Progenitor cell of endocrine pancreas (in vitro differentiated cells): ENCODE measurements at regions not wholly inside any gene's neighbourhood (a gene's known extent, or its start where the extent isn't known, plus 50 kb on each side); places are given as distances from the start of the nearest gene placed in this dataset.
"Not testable (repeated sequence)": the region's sequence is repeated elsewhere in the genome, so short reads cannot be mapped to it uniquely, and the experiment has no call there.

Source experiments
- DNase-seq: peaks from one replicate; pipeline ENCODE4 v3.0.0; 2021; ENCODE audit warnings: low spot score; ENCODE audit not compliant: unreplicated experiment
- H3K27ac Mint-ChIP-seq: 2 replicates; pipeline ENCODE4 v1.8.0; 2021; ENCODE audit warnings: mild to moderate bottlenecking, moderate library complexity, mixed read lengths
- H3K27me3 Mint-ChIP-seq: 2 replicates; pipeline ENCODE4 v1.8.0; 2021; ENCODE audit warnings: mixed read lengths
- H3K36me3 Mint-ChIP-seq: 2 replicates; pipeline ENCODE4 v1.8.0; 2022; ENCODE audit warnings: mixed read lengths; ENCODE audit not compliant: insufficient read depth
- H3K4me1 Mint-ChIP-seq: 2 replicates; pipeline ENCODE4 v1.8.0; 2021; ENCODE audit warnings: low read depth, mixed read lengths
- H3K4me3 Mint-ChIP-seq: 2 replicates; pipeline ENCODE4 v1.8.0; 2021; ENCODE audit warnings: low read depth, mild to moderate bottlenecking, moderate library complexity, mixed read lengths
- H3K9me3 Mint-ChIP-seq: 2 replicates; pipeline ENCODE4 v1.8.0; 2021; ENCODE audit warnings: low read depth, mixed read lengths
- TF ChIP-seq, protein P1 (sequence below): fragments of 200-600 bp; sonication (generic); IDR thresholded peaks from one replicate; pipeline ENCODE4 v1.5.0; 2021; ENCODE audit warnings: antibody characterized with exemption, mild to moderate bottlenecking; ENCODE audit not compliant: unreplicated experiment

DNA sequence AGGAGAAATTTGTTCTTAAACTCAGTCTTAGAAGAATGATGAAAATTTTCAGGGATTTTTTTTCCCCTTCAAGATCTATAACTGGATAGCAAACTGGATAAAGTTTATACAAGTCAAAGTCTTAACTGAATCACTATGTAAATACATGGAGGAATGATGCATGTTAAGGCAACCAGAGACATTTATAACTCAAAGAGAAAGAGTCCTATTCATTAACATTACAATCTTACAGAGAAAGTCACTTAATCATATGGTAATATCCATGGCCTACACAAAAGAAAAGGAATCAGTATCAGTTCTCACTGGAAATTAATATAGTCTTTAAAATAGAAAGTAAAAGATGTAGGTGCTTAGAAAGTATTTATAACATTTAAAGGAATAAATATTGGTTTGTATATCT, 869.1 kb downstream of the TBL1XR1 start:
- Mint-ChIP-seq H3K36me3 (no peaks in the 10 kb centered on the region), H3K27me3 (peaks cover 40% of the 10 kb centered on the region), H3K4me1 (no peaks in the 10 kb centered on the region), H3K27ac (no peak overlapping the region), H3K4me3 (no peak overlapping the region), H3K9me3 (peaks cover 8% of the 10 kb centered on the region)
- DNase-seq = no peak
- TF ChIP-seq, protein P1, sequence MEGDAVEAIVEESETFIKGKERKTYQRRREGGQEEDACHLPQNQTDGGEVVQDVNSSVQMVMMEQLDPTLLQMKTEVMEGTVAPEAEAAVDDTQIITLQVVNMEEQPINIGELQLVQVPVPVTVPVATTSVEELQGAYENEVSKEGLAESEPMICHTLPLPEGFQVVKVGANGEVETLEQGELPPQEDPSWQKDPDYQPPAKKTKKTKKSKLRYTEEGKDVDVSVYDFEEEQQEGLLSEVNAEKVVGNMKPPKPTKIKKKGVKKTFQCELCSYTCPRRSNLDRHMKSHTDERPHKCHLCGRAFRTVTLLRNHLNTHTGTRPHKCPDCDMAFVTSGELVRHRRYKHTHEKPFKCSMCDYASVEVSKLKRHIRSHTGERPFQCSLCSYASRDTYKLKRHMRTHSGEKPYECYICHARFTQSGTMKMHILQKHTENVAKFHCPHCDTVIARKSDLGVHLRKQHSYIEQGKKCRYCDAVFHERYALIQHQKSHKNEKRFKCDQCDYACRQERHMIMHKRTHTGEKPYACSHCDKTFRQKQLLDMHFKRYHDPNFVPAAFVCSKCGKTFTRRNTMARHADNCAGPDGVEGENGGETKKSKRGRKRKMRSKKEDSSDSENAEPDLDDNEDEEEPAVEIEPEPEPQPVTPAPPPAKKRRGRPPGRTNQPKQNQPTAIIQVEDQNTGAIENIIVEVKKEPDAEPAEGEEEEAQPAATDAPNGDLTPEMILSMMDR = no peak

DNA sequence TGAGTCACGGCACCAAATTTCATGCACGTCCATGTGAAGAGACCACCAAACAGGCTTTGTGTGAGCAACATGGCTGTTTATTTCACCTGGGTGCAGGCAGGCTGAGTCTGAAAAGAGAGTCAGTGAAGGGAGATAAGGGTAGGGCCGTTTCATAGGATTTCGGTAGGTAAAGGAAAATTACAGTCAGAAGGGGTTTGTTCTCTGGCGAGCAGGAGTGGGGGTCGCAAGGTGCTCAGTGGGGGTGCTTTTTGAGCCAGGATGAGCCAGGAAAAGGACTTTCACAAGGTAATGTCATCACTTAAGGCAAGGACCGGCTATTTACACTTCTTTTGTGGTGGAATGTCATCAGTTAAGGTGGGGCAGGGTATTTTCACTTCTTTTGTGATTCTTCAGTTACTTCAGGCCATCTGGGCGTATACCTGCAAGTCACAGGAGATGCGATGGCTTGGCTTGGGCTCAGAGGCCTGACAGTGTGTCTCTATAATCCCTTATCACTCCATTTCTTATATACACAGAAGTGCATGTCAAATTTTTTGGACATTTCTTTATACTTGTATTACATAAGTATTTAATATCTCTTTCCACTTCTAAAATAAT, 870.3 kb downstream of the TBL1XR1 start:
- H3K27ac Mint-ChIP-seq, H3K4me1 Mint-ChIP-seq, H3K4me3 Mint-ChIP-seq, DNase-seq, H3K9me3 Mint-ChIP-seq, H3K36me3 Mint-ChIP-seq: not testable (repeated sequence)
- peaks cover 45% of the 10 kb centered on the region for H3K27me3 Mint-ChIP-seq

DNA sequence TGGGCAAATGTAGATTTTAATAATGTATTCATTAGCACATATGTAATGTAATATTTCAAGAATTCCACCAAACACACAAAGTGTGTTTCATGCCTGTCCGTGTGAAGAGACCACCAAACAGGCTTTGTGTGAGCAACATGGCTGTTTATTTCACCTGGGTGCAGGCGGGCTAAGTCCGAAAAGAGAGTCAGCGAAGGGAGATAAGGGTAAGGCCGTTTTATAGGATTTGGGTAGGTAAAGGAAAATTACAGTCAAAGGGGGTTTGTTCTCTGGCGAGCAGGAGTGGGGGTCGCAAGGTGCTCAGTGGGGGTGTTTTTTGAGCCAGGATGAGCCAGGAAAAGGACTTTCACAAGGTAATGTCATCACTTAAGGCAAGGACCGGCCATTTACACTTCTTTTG, 875.8 kb downstream of the TBL1XR1 start:
- peaks cover 47% of the 10 kb centered on the region for H3K27me3 Mint-ChIP-seq

DNA sequence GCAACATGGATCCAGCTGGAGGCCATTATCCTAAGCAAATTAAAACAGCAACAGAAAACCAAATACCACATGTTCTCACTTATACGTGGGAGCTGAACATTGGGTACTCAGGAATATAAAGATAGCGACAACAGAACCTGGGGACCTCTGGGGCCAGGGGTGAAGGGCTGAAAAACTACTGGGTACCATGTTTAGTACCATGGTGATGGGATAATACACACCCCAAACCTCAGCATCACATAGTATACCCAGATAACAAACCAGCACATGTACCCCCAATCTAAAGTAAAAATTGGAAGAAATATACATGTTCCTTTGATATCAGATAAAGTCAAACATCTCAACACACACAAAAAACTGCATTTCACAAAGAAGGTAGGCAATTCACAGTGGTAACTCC, 876.2 kb downstream of the TBL1XR1 start:
- no peaks in the 10 kb centered on the region for H3K36me3 Mint-ChIP-seq
- peaks cover 8% of the 10 kb centered on the region for H3K9me3 Mint-ChIP-seq
- TF ChIP-seq, protein P1 = no peak
- H3K27me3 Mint-ChIP-seq = peaks cover 42% of the 10 kb centered on the region
- peaks cover 2% of the 10 kb centered on the region for H3K4me1 Mint-ChIP-seq
- DNase-seq = no peak
- H3K27ac Mint-ChIP-seq = no peak overlapping the region
- no peak overlapping the region for H3K4me3 Mint-ChIP-seq

More for the DNA sequence above, 875.8 kb downstream of the TBL1XR1 start:
- DNase-seq, H3K27ac Mint-ChIP-seq, H3K36me3 Mint-ChIP-seq, H3K4me3 Mint-ChIP-seq, H3K4me1 Mint-ChIP-seq, H3K9me3 Mint-ChIP-seq: not testable (repeated sequence)

DNA sequence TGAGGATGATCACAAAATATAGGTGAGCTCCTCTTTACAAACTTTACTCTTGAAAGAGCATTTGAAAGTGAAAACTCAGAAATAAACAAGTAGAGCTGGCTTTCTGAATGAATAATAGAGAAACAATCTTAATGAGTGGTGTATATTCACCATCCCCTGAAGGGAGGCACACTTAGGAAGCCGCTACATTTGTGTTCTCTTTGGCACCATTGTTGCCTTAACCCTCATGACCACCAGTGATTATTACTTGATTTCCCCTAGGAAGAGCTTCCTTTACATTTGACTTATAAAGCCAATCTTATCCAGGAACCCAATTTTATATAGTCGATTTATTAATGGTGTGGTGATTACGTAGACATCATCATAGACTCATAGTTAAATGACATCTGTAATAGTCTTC, 883.9 kb downstream of the TBL1XR1 start:
- H3K4me3 Mint-ChIP-seq = no peak overlapping the region
- H3K4me1 Mint-ChIP-seq = no peaks in the 10 kb centered on the region
- H3K27ac Mint-ChIP-seq = no peak overlapping the region

DNA sequence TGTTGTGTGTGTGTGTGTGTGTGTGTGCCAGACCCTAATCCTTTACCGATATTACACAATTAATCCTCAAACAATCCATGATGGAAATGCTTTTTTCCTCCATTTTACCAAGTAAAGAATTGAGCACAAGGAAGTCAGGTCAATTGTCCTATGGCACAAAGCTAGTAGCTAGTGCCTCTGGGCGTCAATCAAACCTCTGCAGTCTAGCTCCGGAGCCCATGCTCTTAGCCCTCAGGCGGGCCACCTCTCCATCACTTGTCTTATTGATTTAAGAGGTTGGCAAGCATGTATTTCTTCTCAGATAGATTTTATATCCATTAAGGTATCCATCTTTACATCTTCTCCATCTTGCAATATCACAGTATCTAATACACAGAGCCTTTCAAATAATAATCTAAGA, 886.6 kb downstream of the TBL1XR1 start:
- no peak for DNase-seq
- TF ChIP-seq, protein P1 = no peak
- H3K36me3 Mint-ChIP-seq = no peaks in the 10 kb centered on the region
- H3K9me3 Mint-ChIP-seq = peaks cover 4% of the 10 kb centered on the region
- H3K27ac Mint-ChIP-seq = no peak overlapping the region
- no peaks in the 10 kb centered on the region for H3K4me1 Mint-ChIP-seq
- H3K4me3 Mint-ChIP-seq = no peak overlapping the region
- H3K27me3 Mint-ChIP-seq = no peaks in the 10 kb centered on the region

More for the DNA sequence above, 883.9 kb downstream of the TBL1XR1 start:
- TF ChIP-seq, protein P1 = no peak
- H3K27me3 Mint-ChIP-seq = no peaks in the 10 kb centered on the region
- H3K9me3 Mint-ChIP-seq = peaks cover 4% of the 10 kb centered on the region
- no peak for DNase-seq
- H3K36me3 Mint-ChIP-seq = no peaks in the 10 kb centered on the region
